GM10248 (cell line): ENCODE measurements at regions not wholly inside any gene's neighbourhood (a gene's known extent, or its start where the extent isn't known, plus 50 kb on each side); places are given as distances from the start of the nearest gene placed in this dataset.

Experiments
- CTCF ChIA-PET: fragments of 300-600 bp; sonication (Branson Sonifier 250); formaldehyde crosslinking; extraction: SDS; loops from one replicate; lab custom pipeline; 2021; ENCODE audit warnings: antibody characterized with exemption; lab: Yijun Ruan, JAX
- POLR2A ChIA-PET: fragments of 350-650 bp; sonication (Branson Sonifier 250); formaldehyde crosslinking; extraction: SDS; loops from one replicate; lab custom pipeline; 2020; ENCODE audit warnings: antibody characterized with exemption; lab: Yijun Ruan, JAX
- DNase-seq: peaks from one replicate; pipeline ENCODE4 v3.0.0; 2012; ENCODE audit errors: extremely low spot score
- CTCF ChIP-seq: IDR thresholded peaks from 2 replicates; pipeline ENCODE4 v1.5.1; 2012; ENCODE audit warnings: mild to moderate bottlenecking, low read depth; ENCODE audit errors: extremely low read depth, missing control alignments, control extremely low read depth

GRCh38 chr4:147347217-147347616 is 133.7 kb upstream of the EDNRA start:
- DNase-seq: no peak
- no peak for TF ChIP-seq CTCF
- CTCF ChIA-PET: no interaction called here
- POLR2A ChIA-PET: no interaction called here

DNA sequence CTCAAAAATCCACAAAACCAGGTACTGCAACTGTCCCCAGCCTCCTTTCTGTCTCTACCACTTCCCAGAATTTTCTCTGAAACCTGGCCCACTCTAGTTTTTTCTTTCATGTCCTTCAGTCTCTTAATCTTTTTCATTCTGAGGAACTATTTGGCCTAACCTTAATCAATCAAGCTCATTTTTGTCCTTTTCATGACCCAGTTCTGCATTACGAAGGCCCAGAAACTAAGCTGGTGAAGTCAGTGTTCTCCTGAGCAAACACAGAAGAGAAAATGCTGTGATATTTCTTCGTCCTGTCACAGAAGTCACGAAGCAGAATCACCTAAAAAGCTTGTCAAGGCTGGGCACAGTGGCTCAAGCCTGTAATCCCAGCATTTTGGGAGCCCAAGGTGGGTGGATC is 131.7 kb upstream of the EDNRA start:
- POLR2A ChIA-PET: no interaction called here
- CTCF ChIA-PET: no interaction called here
- no peak for TF ChIP-seq CTCF

DNA sequence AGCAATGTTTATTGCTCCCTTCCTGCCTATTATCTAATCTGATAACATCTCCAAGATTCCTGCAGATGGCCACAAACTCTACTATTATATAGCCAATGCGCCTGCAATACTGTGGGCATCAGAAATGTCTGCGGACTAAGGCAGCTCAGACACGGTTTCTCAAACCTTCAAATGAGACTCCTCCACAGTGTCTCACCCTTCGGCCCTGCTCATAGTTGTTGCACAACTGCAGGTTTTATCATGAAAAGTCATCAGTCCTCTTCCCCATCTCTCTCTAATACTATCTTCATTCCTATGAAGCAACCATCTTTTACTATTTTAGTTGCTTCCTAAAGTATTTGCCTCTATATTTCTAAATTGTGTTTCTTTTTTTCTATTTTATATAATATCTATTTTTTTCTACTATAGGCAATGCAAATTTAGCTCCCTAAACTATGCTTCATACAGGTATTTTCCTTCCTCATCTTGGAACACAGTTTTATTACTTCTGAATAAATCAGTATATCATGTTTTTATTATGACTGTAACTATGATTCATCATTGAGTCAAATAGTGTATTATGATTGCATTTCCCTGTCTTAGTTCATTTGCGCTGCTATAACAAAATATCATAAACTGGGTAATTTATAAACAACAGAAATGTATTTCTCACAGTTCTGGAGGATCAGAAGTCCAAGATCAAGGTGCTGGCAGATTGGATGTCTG is 129.7 kb upstream of the EDNRA start:
- CTCF ChIA-PET: no interaction called here
- no peak for DNase-seq
- no peak for TF ChIP-seq CTCF
- POLR2A ChIA-PET: no interaction called here

More for the DNA sequence above, 131.7 kb upstream of the EDNRA start:
- DNase-seq: no peak

- CTCF ChIA-PET: no interaction called here
- POLR2A ChIA-PET: no interaction called here
- no peak for DNase-seq
- no peak for TF ChIP-seq CTCF
These were observed 126.7 kb upstream of the EDNRA start for GRCh38 chr4:147354237-147354636.

GRCh38 chr4:147355032-147355656 is 125.8 kb upstream of the EDNRA start:
- ChIA-PET POLR2A (no interaction called here), CTCF (no interaction called here)
- TF ChIP-seq CTCF: no peak
- DNase-seq: no peak

DNA sequence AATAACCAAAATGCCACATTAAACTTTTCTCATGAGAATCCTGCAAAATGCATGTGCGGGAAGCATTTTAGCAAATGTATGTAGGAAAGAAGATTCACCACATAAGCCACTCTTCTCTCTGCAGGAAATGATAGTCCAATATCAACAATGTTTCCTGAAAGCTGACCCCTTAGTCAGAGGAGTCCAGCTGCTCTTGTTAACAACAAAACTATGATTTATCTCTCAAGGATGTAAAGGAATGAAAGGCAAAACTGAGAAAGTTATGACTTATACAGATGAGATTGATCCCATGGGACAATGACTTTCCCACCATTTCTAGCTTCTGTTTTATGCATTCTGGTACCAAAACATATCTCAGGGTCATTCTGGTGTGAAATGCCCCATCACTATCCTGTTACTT is 125.0 kb upstream of the EDNRA start:
- POLR2A ChIA-PET: no interaction called here
- no peak for TF ChIP-seq CTCF
- CTCF ChIA-PET: no interaction called here
- no peak for DNase-seq

- CTCF ChIA-PET: no interaction called here
- POLR2A ChIA-PET: no interaction called here
- no peak for DNase-seq
- no peak for TF ChIP-seq CTCF
These were observed 120.6 kb upstream of the EDNRA start for GRCh38 chr4:147360301-147360700.
